ENCODE measurements at regions not wholly inside any gene's neighbourhood (a gene's known extent, or its start where the extent isn't known, plus 50 kb on each side); places are given as distances from the start of the nearest gene placed in this dataset.

DNA sequence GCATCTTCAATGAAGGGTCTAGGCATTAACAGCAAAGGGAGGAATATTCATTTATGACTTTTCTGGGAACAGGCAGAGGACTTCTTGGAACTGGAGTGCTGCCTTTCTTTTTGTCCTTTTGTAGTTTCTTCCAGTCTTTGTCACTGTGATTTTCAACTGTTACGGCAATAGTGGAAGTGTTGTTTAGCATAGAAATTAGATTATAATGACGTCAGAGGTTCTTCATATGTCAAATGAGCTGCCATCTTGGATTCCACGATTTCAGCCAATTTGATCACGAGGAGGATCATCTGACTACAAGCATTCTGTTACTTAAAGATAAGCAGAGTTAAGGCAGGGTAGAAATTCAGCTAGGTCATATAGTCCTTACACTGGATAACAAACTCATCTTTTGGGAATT is 239.0 kb downstream of the NEBL start:
- Histone ChIP-seq H3K27me3 (replicated peaks in 1 of 4; ENCODE audit: control insufficient read depth in 3 of 4, extremely low read depth in 1 of 4, insufficient read depth in 3 of 4, low read length in 3 of 4) (no peaks in the 10 kb centered on the region), H3K36me3 (ENCODE audit: control insufficient read depth in 2 of 4, insufficient read depth in 4 of 4, low read length in 3 of 4) (no peaks in the 10 kb centered on the region), H2BK12ac (ENCODE audit: low read depth, low read length) (no peak overlapping the region), H4K8ac (ENCODE audit: extremely low read depth, insufficient read depth, low read length) (no peak overlapping the region), H3K79me1 (ENCODE audit: low read depth, low read length) (no peaks in the 10 kb centered on the region), H3K4me2 (ENCODE audit: insufficient read depth in 1 of 2, low read depth in 2 of 2, low read length in 2 of 2) (no peak overlapping the region), H3K4me1 (replicated peaks in 1 of 4; ENCODE audit: control insufficient read depth in 3 of 4, insufficient read depth in 4 of 4, low read length in 3 of 4) (peaks cover 0 to 3% (median 0%) of the 10 kb centered on the region in 4 experiments; a peak in 1 of 7 replicates), H3K23me2 (ENCODE audit: low read depth, low read length) (no peaks in the 10 kb centered on the region), H3K27ac (ENCODE audit: low read depth, low read length) (no peak overlapping the region), H3K4ac (replicated peaks; ENCODE audit: insufficient read length, low read depth, low read length) (no peak overlapping the region), H3K23ac (ENCODE audit: insufficient read length) (no peak overlapping the region), H3K4me3 (ENCODE audit: extremely low read depth in 1 of 4, insufficient read depth in 2 of 4, low read depth in 3 of 4, low read length in 4 of 4) (no peak overlapping the region), H3K9me3 (ENCODE audit: insufficient read depth in 2 of 2, low read depth in 1 of 2, low read length in 1 of 2) (no peaks in the 10 kb centered on the region), H3K18ac (ENCODE audit: extremely low read depth, low read length) (no peak overlapping the region), H4K5ac (ENCODE audit: insufficient read length, low read depth, low read length) (no peak overlapping the region), H2BK5ac (ENCODE audit: low read depth, low read length) (no peak overlapping the region), H3K79me2 (ENCODE audit: control insufficient read depth in 1 of 2, insufficient read depth in 2 of 2, low read length in 2 of 2) (no peaks in the 10 kb centered on the region), H2BK120ac (replicated peaks; ENCODE audit: low read depth, low read length) (no peak overlapping the region), H3K14ac (ENCODE audit: insufficient read length) (no peak overlapping the region), H2BK15ac (ENCODE audit: low read length) (no peak overlapping the region), H4K91ac (replicated peaks; ENCODE audit: insufficient read length, low read length) (no peak overlapping the region), H2BK20ac (ENCODE audit: low read length) (no peak overlapping the region), H2AK5ac (ENCODE audit: low read depth, low read length) (no peak overlapping the region), H3K56ac (replicated peaks; ENCODE audit: insufficient read length, low read depth, low read length) (no peak overlapping the region), H3K9ac (replicated peaks in 1 of 4; ENCODE audit: extremely low read depth in 1 of 4, low read depth in 3 of 4, low read length in 3 of 4) (no peak overlapping the region), H2AFZ (ENCODE audit: low read length) (no peak overlapping the region), H4K20me1 (replicated peaks in 1 of 2; ENCODE audit: control insufficient read depth in 1 of 2, insufficient read depth in 2 of 2, low read length in 2 of 2) (no peaks in the 10 kb centered on the region)
- FAIRE-seq = no peak
- CTCF ChIA-PET (ENCODE audit: partially characterized antibody) = interaction anchor here (0.6 kb wide), 1 partner anchor 799 kb away, joined by 3 read pairs; no protein-coding TSS in a partner anchor
- no peak for DNase-seq (ENCODE audit: low read depth in 1 of 2, low spot score in 2 of 2)
- 87% methylated on average over 4 of the region's 4 CpGs; no CpG with 5 or more reads in 1 of the 2 experiments for WGBS, 2 experiments (ENCODE audit: extremely low coverage in 1 of 2, insufficient coverage in 1 of 2, insufficient read length in 1 of 2, insufficient replicate concordance in 2 of 2, low coverage in 1 of 2, low lambda C conversion rate in 2 of 2, missing lambda C conversion rate in 1 of 2)
- POLR2A ChIA-PET (ENCODE audit: partially characterized antibody) = no interaction called here
- no peak for TF ChIP-seq CTBP2 (IDR thresholded peaks at IDR 0.05; ENCODE audit: borderline replicate concordance, insufficient read depth, insufficient read length, low read length)
- TF ChIP-seq JUN (IDR thresholded peaks at IDR 0.05; ENCODE audit: low read depth, low read length) = no peak
- TF ChIP-seq SP4 (IDR thresholded peaks at IDR 0.05; ENCODE audit: low read length) = no peak
- no peak for TF ChIP-seq TEAD4 (IDR thresholded peaks at IDR 0.05; ENCODE audit: low read depth, low read length)

Measured in H1 (cell line).